GM18870 (cell line): ENCODE measurements at regions not wholly inside any gene's neighbourhood (a gene's known extent, or its start where the extent isn't known, plus 50 kb on each side); places are given as distances from the start of the nearest gene placed in this dataset.
"Not testable (repeated sequence)": the region's sequence is repeated elsewhere in the genome, so short reads cannot be mapped to it uniquely, and the experiment has no call there.

Experiments
- ATAC-seq: cut with Tn5 transposase; IDR thresholded peaks from one replicate; pipeline ENCODE4 v1.9.1; 2021; ENCODE audit warnings: moderate library complexity; ENCODE audit not compliant: unreplicated experiment

DNA sequence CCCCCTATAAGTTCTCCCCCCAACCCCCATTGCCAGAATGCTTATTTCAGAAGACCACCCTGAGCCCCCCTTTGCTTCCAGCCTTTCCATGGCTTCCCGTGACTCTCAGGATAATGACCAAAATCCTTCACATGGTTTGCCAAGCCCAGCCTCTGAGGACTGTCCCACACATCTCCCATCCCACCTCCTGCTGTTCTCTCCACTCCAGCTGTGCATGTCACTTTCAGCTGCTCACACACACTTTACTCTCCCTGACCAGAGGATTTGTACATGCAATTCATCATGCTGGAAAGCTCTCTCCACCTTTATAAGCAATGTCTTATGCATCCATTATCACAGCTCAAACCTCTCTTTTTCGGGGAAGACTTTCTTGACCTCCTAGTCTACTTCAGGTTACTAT is 164.2 kb downstream of the PRL start:
- ATAC-seq = no peak

GRCh38 chr6:22133357-22133756 is 163.5 kb downstream of the PRL start:
- ATAC-seq = no peak

DNA sequence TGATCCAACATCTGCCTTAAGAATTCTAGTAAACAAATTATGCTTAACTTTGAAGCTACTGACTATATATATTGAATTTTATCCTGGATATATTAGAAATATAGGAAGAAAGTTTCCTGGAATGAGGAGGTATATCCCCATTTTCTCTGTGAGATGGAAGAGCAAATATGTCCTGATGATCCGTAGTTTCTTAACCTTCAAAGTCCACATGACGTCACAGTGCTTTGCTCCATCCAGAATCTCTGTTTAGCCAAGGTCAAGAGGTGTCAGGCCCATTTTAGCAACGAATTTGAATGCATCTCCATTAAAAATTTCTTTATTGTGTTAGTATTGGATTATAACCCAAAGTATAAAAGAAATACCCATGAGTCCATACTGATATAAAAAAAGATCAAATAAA is 162.5 kb downstream of the PRL start:
- no peak for ATAC-seq

GRCh38 chr6:22135395-22135794 is 161.4 kb downstream of the PRL start:
- ATAC-seq = no peak

- not testable (repeated sequence) for ATAC-seq
Measured at GRCh38 chr6:22140736-22141135, 156.1 kb downstream of the PRL start.

DNA sequence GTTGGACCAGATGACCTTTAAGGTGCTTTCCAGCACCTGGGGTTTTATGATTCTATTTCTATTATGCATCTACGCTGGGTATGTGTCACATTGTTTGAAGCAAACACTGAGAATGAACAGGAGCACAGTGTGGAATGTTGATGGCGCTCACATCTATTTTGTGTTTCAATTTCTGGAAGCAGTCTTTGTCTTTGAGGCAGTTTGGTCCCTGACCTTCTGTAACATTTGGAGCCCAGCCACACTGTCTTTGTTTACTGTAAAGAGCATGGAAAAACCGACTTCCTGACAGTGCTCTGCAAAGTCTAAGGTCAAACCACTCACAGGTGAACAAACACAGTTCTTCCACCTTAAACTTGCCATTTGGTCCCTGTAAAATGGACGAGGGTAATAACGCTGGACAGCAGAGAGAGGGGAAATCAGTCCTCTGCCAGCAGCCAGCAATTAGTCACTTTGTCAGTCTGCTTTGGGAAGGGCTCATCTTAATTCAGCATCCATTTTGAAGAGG is 155.5 kb downstream of the PRL start:
- ATAC-seq = no peak

- ATAC-seq = no peak
Measured at GRCh38 chr6:22142856-22143255, 154.0 kb downstream of the PRL start.

GRCh38 chr6:22145376-22145775 is 151.5 kb downstream of the PRL start:
- no peak for ATAC-seq

DNA sequence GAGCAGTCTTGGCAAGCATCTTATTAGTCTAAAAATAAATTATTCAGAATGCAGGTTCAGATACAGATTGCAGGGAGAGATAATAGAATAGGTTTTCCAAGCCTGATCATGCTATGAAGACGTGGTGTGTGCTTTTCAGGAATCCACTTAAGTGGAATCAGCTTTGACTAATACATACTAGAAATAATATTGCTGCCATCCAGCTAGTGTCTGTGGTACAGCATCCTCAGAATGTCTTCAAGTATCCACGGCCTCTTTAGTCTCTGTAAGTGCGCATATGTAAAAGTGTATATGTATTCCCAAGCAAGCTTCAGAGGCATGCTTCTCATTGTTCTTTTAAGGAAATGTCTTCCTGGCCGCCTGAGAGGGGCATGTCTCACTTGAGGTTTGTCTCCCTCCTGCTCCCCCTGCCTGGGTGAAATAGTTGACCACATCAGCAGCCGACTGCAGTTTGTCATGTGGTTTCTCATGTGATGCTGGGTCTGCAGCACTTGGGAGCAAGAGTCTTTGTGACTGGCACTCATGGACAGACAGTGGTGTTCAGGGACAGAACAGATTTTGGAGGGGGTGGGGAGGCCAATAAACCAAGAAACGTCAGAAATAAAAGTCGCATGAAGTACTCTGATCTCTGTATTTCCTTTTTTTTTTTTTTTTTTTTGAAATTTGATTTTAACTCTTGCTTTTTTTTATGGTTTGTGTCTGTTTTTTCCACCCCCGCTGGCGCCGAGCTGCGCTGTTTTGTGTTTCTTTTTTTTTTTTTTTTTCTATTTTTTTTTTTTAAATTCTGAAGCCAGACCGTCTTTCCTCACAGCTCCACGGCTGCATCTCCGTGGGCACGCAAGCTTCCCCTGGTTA is 150.8 kb downstream of the PRL start:
- no peak for ATAC-seq

DNA sequence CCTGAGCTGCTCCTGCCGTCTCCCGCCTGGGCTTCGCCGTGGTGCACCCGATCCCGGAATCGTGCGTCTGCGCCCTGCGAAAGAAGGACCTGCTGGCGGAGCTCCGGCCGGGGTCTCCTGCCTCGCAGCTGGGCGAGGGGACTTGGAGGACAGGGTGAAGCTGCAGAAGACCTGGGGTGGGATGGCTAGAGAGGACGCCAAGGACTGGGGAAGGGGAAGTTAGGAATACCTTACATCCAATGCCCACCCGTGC is 150.2 kb downstream of the PRL start:
- ATAC-seq = no peak

GRCh38 chr6:22146931-22147701 is 149.7 kb downstream of the PRL start:
- no peak for ATAC-seq

GRCh38 chr6:22147921-22148776 is 148.7 kb downstream of the PRL start:
- no peak for ATAC-seq

GRCh38 chr6:22149096-22149495 is 147.7 kb downstream of the PRL start:
- ATAC-seq = no peak

- no peak for ATAC-seq
Measured at GRCh38 chr6:22149501-22150367, 147.1 kb downstream of the PRL start.

- no peak for ATAC-seq
Measured at GRCh38 chr6:22150368-22151035, 146.3 kb downstream of the PRL start.

DNA sequence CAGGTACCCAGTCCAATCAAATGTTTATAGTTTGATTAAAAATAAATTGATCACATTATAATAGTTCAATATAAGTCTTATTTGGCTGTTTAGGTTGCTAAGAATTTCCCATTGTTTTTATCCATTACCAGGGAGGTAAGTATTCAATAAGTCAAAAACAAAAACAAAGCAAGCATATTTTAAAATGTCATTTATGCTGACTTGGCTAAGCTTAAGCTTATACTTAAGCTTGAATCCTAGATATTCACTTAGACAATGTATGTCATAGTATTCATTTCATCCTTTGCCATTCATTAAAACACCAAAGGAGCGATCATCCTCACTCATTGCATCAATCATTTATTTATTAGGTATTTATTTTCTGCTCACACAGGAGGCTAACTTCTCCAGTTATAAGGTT is 144.9 kb downstream of the PRL start:
- no peak for ATAC-seq

GRCh38 chr6:22152841-22153240 is 144.0 kb downstream of the PRL start:
- ATAC-seq = no peak

DNA sequence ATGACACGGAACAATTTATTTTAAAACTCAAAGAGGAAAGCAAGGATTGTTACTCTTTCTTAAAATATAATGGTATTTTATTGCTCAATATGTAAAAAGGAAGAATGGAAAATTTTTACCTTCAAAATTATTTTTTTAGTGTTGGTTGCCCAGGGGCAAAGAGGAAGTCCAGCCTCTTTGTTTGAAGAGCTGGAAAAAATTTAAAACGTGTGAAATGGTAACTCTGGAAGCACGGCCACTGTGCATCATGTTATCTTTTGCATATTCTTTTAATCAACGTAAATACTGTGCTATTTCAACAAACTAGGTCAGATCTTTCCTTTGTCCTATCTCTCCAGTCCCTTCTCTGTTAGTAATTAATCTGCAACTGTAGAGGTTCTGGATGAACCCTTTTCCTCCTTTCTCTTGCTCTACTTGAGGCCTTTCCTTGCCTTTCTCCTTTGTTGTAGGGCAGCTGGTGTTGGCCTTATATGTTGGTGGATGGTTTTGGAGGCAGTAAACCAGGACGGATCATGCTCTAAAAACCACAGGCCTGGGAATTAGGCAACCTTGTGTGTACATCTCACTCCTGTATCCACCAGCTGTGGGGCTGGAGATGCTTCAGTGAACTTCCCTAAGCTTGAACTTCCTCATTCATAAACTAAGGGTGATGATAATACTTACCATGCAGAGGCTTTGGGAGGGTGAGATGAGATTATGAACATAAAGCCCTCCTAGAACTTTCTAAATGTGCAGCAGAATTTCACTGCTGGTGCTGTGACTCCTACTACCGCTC is 143.3 kb downstream of the PRL start:
- no peak for ATAC-seq

- ATAC-seq = no peak
Measured at GRCh38 chr6:22155551-22155950, 141.3 kb downstream of the PRL start.
